Muscle of arm (tissue), 1 donor: ENCODE measurements at regions not wholly inside any gene's neighbourhood (a gene's known extent, or its start where the extent isn't known, plus 50 kb on each side); places are given as distances from the start of the nearest gene placed in this dataset.

Experiments
- DNase-seq: peaks from one replicate; pipeline ENCODE4 v3.0.0-alpha.2; 2013

DNA sequence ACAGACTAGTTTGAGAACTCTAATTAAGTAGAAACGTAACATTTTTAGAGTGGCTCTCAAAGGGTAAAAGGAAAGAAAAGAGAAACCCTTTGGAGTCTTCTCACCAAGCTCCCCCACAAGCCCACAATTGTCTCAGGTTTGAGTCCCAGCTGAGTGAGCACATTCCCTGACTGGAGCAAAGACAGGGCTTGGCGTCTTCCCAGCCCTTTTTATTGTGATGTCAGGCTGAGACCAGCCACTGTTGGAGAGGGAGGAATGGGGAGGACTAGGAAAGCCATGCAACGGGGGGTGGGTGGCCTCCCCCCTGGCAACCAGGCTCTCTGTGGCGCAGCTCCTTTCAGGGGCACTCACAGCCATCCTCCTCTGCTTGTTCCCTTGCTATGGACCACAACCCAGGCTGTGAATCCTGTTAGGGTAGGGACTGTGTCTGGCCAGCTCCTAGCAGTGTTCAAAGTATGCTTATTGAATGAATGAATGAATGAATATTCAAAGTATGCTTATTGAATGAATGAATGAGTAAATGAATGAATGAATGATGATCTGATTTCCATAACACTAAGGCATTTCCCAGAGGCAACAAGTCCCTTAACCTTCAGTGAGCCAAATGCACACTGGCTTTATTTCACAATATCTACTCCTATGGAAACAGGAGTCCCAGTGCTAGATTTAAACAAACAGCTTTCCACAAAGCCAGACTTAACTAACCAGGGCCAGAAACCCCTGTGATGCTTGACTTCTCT, 413.3 kb downstream of the MID1IP1 start:
- DNase-seq: peak; percentile 23

DNA sequence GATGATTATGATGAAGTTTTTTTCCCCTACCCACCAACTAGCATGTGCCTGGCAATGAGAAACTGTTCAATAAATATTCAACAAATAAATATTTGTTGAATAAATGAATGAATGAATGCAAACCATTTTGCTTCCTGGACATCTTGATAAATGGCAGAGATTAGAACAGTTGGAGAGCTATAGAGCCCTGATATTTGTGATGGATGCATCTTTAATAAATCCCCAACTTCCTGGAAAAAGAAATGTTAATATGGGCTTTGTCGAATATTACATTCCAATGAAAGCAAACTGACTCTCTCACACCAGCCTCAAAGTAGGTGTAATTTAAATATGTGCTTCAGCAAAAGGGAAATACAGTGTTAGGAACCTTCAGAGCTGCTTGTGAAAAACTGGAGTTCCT, 419.7 kb downstream of the MID1IP1 start:
- no peak for DNase-seq

DNA sequence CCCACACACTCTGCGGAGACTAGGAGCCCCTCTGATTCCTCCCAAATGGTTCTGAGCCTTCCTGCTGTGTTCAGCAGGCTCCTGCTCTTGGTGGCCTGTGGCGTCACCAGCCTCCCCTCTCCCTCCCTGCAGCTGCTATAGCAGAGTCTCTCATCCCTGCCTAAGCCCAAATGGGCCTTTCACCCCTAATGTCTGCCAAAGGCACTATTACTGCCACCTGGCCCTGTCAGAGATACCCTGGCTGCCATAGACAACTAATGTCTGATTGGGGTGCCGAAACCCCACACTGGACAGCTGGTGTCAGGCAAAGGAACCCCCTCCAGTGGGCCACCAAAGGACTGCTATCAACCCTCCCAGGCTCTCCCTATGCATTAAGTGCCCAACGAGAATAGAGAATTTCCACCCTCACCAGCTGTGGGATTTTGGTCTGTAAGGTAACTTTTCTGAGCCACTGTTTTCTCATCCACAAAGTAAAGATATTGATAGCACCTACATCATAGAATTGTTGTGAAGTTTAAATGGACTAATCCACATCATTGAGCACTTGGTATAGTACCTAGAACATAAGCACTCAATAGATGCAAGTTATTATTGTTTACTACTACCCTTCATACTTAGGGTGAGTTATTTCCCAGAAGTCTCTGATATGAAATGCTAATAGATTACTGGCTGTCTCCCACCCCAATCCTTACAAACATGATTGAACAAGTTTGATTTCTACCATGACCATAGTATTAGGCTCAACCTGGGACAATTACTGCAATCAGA, 421.3 kb downstream of the MID1IP1 start:
- no peak for DNase-seq

DNA sequence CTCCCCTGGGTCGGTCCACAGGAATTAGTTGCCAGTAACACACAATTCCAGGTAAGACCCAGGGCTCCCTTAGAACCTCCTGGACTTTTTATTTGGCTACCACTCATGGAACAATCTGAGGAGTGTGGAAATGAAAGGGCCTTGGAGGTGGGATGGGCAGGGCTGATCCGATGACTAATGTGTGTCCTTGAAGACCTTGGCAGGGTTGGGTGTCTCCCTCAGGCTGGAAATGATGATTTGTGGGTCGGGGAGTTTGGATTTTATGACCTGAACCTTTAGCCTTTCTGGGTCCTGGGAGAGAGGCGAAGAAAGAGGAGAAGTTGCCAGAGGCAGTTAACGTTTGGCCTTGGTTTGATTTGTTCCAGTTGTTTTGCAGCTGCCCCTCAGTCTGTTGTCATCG, 425.0 kb downstream of the MID1IP1 start:
- no peak for DNase-seq

DNA sequence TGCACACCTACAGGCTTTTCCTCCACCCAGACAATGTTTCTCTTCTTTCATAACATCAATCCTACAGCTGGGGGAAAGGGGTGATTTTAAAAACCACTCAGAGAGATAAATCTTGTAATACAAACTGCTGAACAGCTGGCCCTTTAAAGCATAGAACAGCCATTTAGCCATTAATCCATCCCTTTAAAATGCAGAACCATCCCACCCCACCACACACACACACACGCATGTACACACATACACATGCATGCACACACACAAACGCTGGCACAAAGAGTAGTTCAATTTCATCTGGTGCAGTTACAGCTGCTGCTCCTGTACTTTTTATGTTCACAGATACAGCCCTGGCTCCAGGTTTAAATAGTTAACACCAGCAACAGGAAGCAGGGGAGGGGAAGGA, 426.1 kb downstream of the MID1IP1 start:
- DNase-seq: no peak

DNA sequence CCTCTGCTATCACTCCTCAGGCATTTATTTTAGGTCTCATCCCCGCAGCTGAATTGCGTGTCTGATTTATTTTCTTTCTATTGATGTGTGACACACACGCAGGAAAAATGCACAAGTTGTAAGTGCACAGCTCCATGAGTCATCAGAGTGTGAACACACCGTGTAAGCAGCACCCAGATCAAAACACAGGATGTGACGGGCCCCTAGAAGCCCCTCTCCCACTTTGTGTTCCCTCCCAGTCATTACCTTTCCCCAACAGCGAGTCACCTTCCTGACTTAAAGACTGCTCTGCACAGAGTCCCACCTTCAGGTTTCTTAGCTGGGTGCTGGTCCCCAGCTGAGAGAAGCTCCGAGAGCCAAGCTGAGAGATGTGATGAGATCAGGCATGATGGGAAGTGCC, 436.7 kb downstream of the MID1IP1 start:
- DNase-seq: no peak

DNA sequence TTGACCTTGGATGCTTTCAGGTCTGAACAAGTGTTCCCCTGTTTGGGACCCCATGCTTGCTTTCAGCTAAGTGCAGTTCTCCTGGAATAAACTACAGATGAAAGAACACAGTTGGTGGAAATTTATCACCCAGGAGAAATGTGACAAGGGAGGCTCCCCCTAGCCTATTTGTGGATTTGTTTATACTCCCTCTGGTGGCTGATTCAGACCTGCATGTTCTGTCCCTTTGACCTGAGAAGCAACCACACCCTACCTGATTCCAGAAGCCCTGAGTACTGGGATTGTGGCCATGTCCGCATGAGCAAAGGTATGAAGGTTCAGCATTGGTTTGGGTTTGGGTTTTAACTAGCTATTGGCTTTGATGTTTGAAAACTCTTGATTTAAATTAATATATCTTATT, 440.9 kb downstream of the MID1IP1 start:
- no peak for DNase-seq

DNA sequence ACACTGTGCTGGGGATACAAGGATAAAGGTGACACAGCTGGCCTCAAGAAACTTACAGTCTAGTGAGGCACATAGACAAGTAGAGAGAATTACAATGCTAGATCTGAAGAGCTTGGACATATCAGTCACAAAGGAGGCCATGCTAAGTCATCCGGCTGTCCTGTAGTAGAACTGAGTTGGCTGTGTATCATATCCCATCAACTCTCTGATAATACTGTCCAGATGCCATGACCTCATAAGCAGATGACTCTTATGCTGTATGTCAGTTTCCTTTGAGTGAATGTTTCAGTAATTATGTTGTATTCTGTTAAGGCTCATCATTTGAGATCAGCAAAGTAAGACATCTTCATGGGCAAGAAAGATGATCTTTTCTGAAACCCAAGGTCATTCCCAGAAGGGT, 442.9 kb downstream of the MID1IP1 start:
- DNase-seq: no peak

DNA sequence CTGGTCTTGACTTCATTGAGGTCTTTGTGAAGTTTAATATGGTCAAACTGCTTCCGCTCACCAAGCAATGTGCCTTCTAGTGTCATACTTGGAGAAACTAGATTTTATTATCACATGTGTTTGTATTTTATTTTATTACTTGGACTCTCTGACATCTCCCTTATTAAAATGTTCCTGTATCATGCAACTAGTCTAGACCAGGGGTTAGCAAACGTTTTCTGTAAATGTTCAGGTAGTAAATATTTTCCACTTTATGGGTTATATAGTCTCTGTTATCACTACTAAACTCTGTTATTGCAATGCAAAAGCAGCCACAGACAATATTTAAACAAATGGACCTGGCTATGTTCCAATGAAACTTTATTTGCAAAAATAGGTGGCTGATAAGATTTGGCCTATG, 443.8 kb downstream of the MID1IP1 start:
- no peak for DNase-seq

DNA sequence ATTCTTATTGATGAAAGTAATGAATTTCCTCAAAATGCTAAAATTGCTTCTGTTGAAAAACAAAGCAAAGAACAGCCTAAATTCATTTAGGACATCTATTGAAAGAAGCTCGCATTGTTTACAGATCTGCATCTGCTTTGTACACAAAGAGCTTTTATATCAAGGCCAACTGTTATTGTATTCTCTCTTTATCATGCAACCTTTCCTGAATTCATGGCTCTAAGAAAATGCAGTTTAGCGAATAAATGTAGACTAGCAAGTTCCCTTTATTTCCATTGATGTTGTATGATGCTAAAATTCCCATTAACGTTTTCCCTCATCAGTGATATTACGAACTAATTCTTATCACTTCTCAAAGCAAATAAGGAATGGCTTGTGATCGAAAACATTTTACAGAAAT, 446.3 kb downstream of the MID1IP1 start:
- no peak for DNase-seq

DNA sequence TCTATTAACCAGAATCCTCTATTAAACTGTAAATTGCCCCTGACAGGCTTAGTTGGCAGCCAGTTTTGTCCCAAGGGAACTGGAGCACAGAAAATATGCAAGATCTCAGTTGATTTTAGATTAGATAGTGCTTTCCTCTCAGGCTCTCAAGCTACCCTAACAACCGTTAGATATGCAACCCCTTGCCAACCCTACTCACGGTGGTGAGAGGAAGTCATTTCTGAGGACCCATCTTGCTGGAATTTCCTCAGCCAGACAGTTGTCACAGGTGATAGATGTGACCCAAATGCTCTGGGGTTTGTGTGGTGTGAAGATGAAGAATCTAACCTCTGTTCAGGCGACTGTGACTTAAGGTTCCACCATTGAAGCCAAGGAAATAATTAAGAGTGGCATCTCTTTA, 447.1 kb downstream of the MID1IP1 start:
- no peak for DNase-seq

DNA sequence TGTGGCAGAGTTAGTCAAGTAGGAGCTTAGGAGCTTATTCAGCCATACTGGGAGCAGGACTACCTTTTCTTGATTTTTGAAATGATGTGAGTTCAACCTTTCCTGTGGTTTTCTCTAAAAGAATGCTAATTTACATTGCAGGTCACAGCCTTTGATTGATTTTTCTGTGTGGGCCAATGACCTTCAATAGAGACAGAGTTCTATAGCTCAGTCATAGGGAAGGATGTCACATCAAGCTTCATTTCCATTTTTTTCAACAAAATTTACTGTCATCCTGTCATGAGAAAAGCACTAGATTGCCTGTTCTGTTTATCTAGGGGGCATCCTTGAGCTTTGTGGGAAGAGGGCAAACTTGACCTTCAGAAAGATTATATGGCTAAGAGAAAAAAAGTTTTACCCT, 448.7 kb downstream of the MID1IP1 start:
- DNase-seq: no peak

DNA sequence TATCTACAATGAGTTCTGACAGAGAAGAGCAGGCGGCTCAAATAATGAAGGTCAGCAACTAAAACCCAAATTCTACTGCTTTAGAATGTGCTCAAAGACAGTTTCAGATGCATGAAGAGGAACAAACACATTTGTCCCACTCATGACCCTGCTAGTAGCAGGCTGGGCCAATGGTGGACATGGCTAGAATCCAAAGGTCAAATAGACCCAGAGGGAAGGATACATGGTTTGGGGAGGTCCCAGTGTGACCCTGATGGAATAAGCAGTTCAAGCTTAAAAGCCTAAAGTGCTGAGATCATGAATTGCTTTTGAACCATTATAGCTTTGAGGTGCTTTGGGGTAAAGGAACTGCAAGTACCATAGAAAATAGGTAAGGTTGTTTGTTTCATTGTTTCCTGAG, 450.7 kb downstream of the MID1IP1 start:
- no peak for DNase-seq

DNA sequence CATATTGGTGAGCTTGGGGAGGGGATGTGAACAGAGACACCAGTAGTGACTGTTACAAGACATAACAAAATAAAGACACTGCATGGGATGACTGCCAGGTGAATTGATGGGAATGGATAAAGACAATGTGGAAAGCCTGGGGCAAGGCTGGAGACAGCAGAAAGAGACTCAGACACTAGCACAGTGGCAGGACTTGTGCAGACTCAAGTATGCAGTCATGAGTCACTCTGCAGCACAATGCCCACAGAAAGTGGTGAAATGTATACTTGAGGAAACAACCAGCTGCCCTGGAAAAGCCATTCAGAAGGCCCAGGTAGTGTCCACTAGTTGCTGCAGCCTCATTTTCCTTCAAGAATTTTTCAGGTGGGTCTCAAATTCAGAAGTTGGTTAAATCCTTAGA, 452.3 kb downstream of the MID1IP1 start:
- DNase-seq: no peak

DNA sequence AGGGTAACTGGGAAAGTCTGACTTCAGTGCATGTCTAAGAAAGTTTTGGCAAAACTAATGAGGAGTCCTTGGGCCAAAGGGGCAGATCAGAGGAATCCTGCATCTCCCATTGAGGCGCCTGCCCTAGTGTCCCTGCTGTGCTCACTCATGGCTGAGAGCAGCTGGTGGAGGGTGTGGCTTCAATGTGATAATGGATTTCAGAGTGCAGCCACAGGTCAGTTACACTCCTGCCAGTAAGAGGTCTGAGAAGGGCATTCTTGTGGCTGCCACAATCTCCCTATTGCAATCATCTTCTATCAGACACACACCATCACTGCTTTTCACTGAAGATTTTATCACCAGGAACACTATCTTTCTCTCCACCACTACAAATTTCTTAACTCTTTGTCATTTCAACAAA, 457.1 kb downstream of the MID1IP1 start:
- no peak for DNase-seq

DNA sequence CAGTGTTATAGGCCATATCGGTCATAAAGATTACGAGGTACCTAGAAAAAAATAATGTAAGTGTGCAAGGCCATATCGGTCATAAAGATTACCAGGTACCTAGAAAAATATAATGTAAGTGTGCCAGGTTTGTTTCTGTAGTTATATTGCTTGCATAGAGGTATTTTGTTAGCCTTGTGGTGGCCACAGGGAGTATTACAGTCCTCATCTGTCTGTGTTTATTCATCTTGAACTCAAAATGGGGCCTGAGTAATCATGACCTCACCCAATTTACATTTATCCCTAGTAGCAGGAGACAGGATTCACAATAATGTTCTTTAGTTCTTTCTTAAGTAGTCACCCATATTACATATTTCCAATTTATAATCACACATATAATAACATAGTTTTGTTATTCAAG, 459.7 kb downstream of the MID1IP1 start:
- DNase-seq: no peak

DNA sequence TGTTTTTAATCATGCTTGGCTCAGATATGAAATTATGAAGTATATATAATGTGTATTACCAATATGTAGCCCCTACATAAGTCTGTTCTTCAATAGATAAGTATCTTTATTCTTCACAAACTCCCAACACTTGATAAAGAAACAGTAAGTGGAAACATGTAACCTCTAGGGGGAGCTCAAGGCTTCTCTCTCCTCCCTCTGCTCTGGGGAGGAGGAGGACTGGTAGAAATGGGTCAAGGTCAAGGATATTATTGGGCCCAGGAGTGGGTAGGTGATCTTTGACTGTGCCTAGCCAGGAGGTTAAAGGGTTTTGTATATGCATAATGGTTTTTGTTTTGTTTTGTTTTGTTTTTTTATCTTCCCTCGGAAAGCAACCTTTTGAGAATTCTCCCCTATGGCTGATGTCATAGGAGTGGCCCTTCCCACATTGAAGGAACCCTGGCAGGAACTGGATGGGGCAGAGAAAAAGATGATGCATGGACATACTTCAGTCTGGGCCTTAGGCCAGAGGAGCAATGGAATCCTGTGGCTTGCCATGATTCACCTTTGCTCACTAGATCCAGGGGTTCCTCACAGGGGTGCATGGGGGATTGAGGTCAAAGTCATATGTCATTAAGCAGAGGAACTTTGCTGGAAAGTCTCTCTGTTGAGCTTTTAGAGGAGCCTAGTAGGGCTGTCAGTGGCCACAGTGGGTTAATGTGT, 460.3 kb downstream of the MID1IP1 start:
- DNase-seq: peak; percentile 19

DNA sequence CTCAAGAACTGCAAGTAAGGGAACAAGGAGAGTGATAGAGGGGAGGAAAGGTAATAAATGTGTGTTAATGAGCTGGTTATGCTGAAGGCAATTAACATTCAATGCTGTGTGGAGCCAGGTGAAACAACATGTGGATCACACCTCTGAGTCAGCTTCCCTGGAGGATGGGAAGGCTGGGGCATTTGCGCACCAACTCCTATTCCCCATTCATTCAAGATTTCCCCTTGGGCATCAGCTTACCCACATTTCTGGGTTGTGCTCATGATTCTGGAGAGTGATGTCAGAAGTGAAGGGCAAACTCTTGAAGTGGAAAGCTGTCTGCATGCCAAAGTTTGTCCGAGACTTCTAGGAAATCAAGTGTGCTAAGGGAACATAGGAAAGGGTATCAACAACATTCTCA, 461.4 kb downstream of the MID1IP1 start:
- no peak for DNase-seq

DNA sequence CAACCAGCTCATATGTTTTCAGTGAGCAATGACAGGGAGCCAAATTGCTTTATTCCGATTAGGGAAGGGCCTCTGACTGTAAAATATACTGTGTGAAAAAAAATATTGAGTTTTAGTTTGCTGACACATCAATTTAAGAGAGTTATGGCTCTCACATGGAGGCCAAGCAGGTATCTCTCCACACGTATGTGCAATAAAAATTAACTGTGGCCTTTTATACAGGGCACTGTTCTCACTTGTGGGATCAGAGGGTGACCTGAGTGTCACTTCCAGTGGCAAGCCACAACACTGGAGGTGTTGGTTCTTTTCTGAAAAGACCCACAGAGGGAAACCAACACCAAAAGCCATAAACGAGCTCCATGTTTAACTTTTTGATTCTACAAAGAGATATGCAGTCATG, 462.8 kb downstream of the MID1IP1 start:
- no peak for DNase-seq

DNA sequence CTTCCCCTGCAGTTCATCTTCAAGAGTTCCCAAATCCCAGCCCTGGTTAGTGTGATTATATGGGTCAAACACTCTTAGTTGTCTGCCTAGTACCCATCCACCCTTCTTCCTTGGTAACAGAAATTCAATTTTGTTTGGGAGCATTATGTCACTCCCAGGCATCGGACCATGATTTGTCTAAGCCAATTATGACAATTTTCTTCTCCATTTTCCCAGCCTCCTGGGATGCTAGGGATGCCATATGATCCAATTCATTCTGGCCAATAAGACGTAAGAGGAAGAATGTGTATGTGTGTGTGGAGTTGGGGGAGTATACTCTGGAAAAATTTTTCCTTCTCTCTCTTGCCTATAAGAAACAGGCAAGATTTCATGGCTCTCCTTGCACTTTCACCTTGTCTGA, 465.9 kb downstream of the MID1IP1 start:
- peak; percentile 16 for DNase-seq

DNA sequence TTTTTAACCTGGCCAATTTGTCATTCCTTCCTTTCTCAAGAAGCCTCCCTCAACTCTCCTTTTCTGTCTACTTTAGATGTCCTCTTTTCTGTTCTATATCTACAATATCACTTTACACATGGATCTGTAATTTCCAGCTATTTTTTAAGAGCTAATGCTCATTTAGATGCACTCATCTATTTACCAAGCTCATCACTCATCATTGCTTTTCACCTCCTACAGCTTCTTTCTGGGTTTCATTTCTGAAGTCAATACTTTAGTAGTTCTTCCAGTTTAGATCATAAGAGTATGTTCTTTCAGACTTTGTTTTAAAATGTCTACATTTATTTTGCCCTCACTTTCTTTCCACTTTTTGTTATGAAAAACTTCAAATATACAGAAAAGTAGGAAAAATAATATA, 466.9 kb downstream of the MID1IP1 start:
- no peak for DNase-seq

DNA sequence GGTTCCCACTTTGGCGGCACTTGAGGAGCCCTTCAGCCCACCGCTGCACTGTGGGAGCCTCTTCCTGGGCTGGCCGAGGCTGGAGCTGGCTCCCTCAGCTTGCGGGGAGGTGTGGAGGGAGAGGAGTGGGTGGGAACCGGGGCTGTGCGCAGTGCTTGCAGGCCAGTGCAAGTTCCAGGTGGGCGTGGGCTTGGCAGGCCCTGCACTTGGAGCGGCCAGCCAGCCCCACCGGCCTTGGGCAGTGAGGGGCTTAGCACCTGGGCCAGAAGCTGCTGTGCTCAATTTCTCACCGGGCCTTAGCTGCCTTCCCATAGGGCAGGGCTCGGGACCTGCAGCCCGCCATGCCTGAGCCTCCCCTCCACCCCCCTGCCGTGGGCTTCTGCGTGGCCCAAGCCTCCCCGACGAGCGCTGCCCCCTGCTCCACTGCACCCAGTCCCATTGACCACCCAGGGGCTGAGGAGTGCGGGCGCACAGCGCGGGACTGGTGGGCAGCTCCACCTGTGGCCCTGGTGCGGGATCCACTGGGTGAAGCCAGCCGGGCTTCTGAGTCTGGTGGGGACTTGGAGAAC, 474.3 kb downstream of the MID1IP1 start:
- DNase-seq: no peak
